Activated CD8-positive, alpha-beta T cell treated with anti-CD3 and anti-CD28 coated beads for 36 hours (primary cell): ENCODE measurements at regions not wholly inside any gene's neighbourhood (a gene's known extent, or its start where the extent isn't known, plus 50 kb on each side); places are given as distances from the start of the nearest gene placed in this dataset.

Experiments
- ATAC-seq: fragments of 200-7000 bp; cut with Tn5 transposase; one replicate; pipeline ENCODE4 v1.10.0; 2021; ENCODE audit warnings: mild to moderate bottlenecking, moderate library complexity
- CTCF ChIA-PET: fragments of 350-600 bp; sonication (Branson Sonifier 250); formaldehyde crosslinking; loops from one replicate; lab custom pipeline; 2021; ENCODE audit warnings: antibody characterized with exemption; lab: Charles Lee
- POLR2A ChIA-PET: fragments of 350-600 bp; sonication (Branson Sonifier 250); formaldehyde crosslinking; loops from one replicate; lab custom pipeline; 2021; ENCODE audit warnings: antibody characterized with exemption; lab: Charles Lee
- DNase-seq: peaks from one replicate; pipeline ENCODE4 v3.0.0-alpha.2; 2020
- H3K27ac Mint-ChIP-seq: one replicate; pipeline ENCODE4 v1.8.0; 2021; ENCODE audit warnings: mild to moderate bottlenecking, mixed read lengths
- H3K27me3 Mint-ChIP-seq: one replicate; pipeline ENCODE4 v1.8.0; 2021; ENCODE audit warnings: mixed read lengths
- H3K36me3 Mint-ChIP-seq: one replicate; pipeline ENCODE4 v1.8.0; 2021; ENCODE audit warnings: low read depth, mixed read lengths
- H3K4me1 Mint-ChIP-seq: one replicate; pipeline ENCODE4 v1.8.0; 2021; ENCODE audit warnings: low read depth, mixed read lengths
- H3K4me3 Mint-ChIP-seq: one replicate; pipeline ENCODE4 v1.8.0; 2021; ENCODE audit warnings: mild to moderate bottlenecking, moderate library complexity, mixed read lengths
- H3K9me3 Mint-ChIP-seq: one replicate; pipeline ENCODE4 v1.8.0; 2021; ENCODE audit warnings: mixed read lengths
- intact Hi-C: fragments of 100-400 bp; cut with micrococcal nuclease; formaldehyde crosslinking; loops from one replicate; pipeline ENCODE4 v1.10.0; 2022
- TF ChIP-seq, protein P1 (sequence below): fragments of 200-600 bp; IDR thresholded peaks from one replicate; pipeline ENCODE4 v1.8.0; 2022; ENCODE audit warnings: antibody characterized with exemption, mild to moderate bottlenecking

DNA sequence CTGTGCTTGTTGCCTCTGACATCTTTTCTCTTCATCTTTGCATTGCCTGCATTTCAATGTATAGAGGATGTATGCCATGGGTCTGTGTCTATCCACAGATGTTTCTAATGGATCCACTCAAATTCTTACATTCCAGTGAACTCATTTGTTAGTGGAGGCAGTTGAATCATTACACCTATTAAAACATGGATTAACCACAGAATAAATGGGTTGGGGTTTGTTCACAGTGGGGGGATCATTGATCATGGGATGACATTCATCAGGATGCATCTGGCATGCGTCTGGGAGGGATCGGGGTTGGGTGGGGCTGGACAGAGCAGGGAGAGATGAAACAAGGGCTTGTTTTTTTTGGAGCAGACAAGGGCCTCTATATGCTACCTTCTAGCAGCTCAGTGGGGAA lies 182.5 kb downstream of the RHOU start:
- ATAC-seq (no peak), DNase-seq (no peak)
- Mint-ChIP-seq H3K4me3 (no peak overlapping the region), H3K36me3 (no peaks in the 10 kb centered on the region), H3K4me1 (peaks cover 4% of the 10 kb centered on the region), H3K9me3 (peaks cover 2% of the 10 kb centered on the region), H3K27ac (no peak overlapping the region), H3K27me3 (no peaks in the 10 kb centered on the region)
- CTCF ChIA-PET, result interaction anchor here (1.7 kb wide), 1 partner anchor 12 kb away, joined by 5 read pairs; no protein-coding TSS in a partner anchor
- intact Hi-C loops, result no loop called here
- TF ChIP-seq, protein P1, sequence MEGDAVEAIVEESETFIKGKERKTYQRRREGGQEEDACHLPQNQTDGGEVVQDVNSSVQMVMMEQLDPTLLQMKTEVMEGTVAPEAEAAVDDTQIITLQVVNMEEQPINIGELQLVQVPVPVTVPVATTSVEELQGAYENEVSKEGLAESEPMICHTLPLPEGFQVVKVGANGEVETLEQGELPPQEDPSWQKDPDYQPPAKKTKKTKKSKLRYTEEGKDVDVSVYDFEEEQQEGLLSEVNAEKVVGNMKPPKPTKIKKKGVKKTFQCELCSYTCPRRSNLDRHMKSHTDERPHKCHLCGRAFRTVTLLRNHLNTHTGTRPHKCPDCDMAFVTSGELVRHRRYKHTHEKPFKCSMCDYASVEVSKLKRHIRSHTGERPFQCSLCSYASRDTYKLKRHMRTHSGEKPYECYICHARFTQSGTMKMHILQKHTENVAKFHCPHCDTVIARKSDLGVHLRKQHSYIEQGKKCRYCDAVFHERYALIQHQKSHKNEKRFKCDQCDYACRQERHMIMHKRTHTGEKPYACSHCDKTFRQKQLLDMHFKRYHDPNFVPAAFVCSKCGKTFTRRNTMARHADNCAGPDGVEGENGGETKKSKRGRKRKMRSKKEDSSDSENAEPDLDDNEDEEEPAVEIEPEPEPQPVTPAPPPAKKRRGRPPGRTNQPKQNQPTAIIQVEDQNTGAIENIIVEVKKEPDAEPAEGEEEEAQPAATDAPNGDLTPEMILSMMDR, result no peak
- POLR2A ChIA-PET, result no interaction called here

DNA sequence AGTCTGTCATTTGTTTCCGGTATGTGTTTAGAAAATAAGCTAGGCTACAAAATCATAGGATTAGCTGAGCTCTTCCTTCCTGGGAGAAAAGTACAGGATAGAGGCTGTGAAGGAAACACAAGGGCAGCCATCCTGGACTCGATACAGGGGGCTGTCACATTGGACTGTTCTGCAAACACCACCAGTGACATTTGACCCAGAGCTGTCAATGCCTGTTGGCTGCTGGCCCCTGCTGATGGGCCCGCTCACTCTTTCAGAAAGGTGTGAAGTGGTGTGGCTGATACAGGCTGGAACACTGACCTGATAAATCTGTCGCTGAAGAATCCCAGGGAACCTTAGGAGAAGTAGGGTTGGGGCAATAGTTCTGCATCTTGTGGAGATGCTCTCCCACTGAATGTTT lies 183.1 kb downstream of the RHOU start:
- Mint-ChIP-seq H3K4me1 (peaks cover 4% of the 10 kb centered on the region), H3K27me3 (no peaks in the 10 kb centered on the region), H3K4me3 (no peak overlapping the region), H3K27ac (no peak overlapping the region), H3K36me3 (no peaks in the 10 kb centered on the region), H3K9me3 (peaks cover 2% of the 10 kb centered on the region)
- TF ChIP-seq, protein P1, result no peak
- ChIA-PET CTCF (interaction anchor here (1.7 kb wide), 1 partner anchor 12 kb away, joined by 5 read pairs; no protein-coding TSS in a partner anchor), POLR2A (interaction anchor here (0.9 kb wide), 1 partner anchor 180 kb away, joined by 3 read pairs; no protein-coding TSS in a partner anchor)
- DNase-seq (no peak), ATAC-seq (no peak)
- intact Hi-C loops, result no loop called here

DNA sequence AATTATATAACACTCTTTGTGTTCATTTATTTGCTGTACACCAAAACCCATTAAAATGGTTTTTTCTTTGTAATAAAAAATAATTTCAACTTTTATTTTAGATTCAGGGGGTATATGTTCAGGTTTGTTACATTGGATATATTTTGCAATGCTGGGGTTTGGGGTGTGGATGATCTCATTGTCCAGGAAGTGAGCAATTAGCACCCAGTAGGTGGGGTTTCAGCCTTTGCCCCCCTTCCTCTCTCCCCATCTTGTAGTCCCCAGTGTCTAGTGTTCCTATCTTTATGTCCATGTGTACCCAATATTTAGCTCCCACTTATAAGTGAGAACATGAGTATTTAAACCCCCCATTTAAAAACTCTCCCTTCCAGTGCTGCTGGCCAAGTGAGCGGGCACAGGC lies 184.6 kb downstream of the RHOU start:
- Mint-ChIP-seq H3K27ac (no peak overlapping the region), H3K4me1 (peaks cover 4% of the 10 kb centered on the region), H3K4me3 (no peak overlapping the region), H3K36me3 (no peaks in the 10 kb centered on the region), H3K9me3 (peaks cover 2% of the 10 kb centered on the region), H3K27me3 (no peaks in the 10 kb centered on the region)
- intact Hi-C loops, result no loop called here
- TF ChIP-seq, protein P1, result no peak
- CTCF ChIA-PET, result no interaction called here
- no peak for ATAC-seq
- POLR2A ChIA-PET, result interaction anchor here (0.6 kb wide), 1 partner anchor 167 kb away, joined by 3 read pairs; no protein-coding TSS in a partner anchor
- DNase-seq, result no peak

DNA sequence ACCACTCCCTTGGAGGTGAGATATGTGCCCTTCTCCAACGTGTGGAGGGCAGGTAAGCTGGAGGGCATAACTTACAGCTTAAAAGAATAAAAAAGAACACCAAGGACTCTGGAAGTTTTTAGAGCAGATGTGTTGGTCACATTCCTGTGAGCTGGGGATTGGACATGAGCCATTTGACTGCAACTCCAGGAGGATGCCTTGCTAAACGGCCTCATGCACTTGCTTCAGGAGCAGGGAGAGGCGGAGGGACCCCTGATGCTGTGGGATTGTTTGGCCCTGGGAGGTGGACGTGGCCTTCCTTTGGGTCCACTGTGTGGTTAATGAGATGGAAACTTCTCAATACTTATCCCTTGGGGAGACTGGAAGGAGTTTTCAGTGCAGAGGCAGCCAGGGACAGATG lies 185.6 kb downstream of the RHOU start:
- no peak for ATAC-seq
- Mint-ChIP-seq H3K27ac (no peak overlapping the region), H3K4me3 (no peak overlapping the region), H3K36me3 (no peaks in the 10 kb centered on the region), H3K4me1 (peaks cover 4% of the 10 kb centered on the region), H3K27me3 (no peaks in the 10 kb centered on the region), H3K9me3 (peaks cover 3% of the 10 kb centered on the region)
- CTCF ChIA-PET, result no interaction called here
- POLR2A ChIA-PET, result no interaction called here
- intact Hi-C loops, result no loop called here
- no peak for DNase-seq
- TF ChIP-seq, protein P1, result no peak

DNA sequence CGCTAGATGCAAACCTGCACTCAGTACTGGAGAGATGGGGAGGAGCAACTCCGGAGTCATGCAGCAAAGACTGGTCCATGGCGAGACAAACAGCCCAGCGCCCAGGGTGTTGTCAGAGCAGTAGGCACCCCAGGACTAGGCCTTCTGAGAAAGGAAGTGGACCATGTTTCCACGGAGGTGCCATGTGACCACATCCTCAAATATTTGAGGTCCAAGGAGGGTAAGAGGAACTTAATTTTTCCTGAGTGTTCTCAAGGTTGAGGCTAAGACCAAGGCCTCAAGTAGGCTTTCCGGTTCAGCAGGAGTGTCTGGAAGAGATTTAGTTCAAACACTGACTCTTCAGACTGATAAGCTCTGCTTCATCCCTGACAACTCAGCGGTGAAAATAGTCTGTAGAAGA lies 186.2 kb downstream of the RHOU start:
- H3K36me3 Mint-ChIP-seq, result no peaks in the 10 kb centered on the region
- POLR2A ChIA-PET, result no interaction called here
- intact Hi-C loops, result no loop called here
- CTCF ChIA-PET, result interaction anchor here (0.9 kb wide), 1 partner anchor 306 kb away, joined by 5 read pairs; no protein-coding TSS in a partner anchor
- H3K27ac Mint-ChIP-seq, result no peak overlapping the region
- H3K4me1 Mint-ChIP-seq, result peaks cover 4% of the 10 kb centered on the region
- DNase-seq (no peak), ATAC-seq (no peak)
- H3K4me3 Mint-ChIP-seq, result no peak overlapping the region
- H3K9me3 Mint-ChIP-seq, result peaks cover 2% of the 10 kb centered on the region
- H3K27me3 Mint-ChIP-seq, result no peaks in the 10 kb centered on the region
- TF ChIP-seq, protein P1, result no peak
